GM21515 (cell line): ENCODE measurements at regions not wholly inside any gene's neighbourhood (a gene's known extent, or its start where the extent isn't known, plus 50 kb on each side); places are given as distances from the start of the nearest gene placed in this dataset.
"Not testable (repeated sequence)": the region's sequence is repeated elsewhere in the genome, so short reads cannot be mapped to it uniquely, and the experiment has no call there.

Source experiments
- ATAC-seq: cut with Tn5 transposase; IDR thresholded peaks from one replicate; pipeline ENCODE4 v1.9.1; 2021; ENCODE audit not compliant: unreplicated experiment

DNA sequence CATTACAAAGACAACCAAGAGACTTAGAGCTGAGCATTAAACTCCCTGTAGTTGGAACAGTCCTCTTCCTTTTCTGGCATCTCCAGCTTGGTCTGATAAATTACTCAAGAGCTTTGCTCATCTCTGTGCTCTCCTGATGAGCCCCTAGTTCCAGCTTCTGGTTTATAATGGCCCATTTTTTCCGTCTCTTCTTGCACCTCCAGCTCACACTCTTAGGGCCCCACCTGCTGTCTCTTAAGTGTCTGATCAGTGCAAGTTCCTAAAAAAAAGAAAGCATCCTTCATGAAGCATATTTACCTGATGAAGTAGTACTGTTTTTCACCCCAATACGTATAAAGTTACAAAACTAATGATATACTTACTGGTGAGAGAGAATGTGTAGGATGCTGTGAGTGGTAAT, 822.9 kb downstream of the RNF144A start:
- no peak for ATAC-seq

DNA sequence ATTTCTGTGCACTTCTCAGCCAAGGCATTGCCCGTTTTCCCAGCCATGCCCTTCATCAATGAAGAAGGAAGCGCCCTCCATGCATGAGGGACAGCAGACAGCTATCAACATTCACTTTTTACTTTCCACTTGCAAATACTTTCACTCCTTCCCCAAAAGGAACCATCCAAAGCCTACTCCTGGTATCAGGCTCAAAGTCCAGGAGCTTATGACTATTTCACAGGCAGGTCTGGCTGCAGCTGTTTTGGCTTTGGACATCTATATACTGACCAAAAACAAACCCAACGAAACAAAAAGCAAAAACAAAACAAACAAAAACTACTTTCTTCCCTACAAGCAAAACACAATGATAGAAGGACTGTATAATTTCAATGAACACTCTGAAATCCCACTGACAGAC, 825.1 kb downstream of the RNF144A start:
- no peak for ATAC-seq

DNA sequence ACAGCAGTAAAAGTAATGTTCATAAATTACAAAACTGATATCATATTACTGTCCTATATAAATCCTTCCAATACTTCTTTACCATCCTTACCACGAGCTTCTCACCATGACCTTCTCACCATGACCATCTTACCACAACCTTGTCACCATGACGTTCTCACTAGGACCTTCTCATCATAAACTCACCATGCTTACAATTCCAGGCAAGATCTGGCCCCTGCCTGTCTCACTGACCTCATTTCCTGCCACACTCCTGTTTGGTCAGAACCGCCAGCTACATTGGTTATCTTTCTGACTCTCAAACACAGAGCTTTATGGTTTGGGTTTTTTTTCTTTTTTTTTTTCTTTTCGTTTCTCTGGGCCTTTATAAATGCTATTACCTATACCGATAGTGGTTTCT, 827.6 kb downstream of the RNF144A start:
- ATAC-seq: no peak

DNA sequence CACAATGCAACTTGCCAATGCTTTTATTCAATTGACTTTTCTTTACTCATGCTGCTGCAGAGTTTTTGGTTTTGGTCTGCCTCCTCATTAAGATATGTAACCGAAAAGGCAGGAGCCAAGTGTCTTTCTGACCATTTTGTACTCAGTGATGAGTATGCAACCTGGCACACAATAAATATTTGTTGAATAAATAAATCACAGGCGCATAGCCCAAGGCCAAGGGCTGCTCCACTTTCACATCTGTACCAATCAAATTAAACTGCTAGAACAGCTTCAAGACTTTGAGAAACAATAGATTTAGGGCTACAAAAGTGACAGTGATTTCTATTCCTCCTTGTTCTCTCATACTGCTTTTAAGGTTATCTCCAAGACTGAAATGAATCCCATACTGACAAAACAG, 828.2 kb downstream of the RNF144A start:
- ATAC-seq: no peak

DNA sequence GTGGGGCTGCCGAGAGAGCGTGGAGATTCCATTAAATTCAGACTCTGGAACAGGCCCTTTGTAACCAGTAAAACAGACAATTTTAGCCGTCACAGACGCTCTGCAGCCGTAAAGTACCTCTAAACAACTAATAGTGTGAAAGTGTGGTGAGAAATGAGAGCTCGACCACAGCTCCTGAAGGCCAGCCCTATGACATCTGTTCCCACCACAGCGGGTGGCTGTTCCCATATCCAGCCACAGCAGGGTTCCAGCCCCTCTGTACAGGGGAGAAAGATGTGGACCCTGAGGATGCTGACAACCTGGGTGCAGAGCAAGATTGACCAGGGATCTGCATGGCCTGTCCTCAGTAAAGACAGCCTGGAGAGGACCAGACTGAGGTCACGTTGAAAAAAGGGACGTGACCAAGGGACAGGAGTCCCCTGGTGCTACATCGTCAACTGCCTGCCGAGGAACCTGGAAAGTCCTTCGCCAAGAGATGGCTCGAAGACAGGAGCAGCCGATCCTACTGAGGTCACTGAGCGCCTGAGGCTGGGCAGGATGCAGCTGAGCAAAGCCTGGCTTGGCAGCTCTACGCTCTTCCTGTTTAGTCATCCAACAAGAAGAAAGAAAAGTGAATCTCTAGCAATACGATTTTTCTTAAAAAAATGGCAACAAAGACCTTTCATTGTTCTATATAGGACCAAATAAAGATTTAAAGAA, 831.7 kb downstream of the RNF144A start:
- no peak for ATAC-seq

DNA sequence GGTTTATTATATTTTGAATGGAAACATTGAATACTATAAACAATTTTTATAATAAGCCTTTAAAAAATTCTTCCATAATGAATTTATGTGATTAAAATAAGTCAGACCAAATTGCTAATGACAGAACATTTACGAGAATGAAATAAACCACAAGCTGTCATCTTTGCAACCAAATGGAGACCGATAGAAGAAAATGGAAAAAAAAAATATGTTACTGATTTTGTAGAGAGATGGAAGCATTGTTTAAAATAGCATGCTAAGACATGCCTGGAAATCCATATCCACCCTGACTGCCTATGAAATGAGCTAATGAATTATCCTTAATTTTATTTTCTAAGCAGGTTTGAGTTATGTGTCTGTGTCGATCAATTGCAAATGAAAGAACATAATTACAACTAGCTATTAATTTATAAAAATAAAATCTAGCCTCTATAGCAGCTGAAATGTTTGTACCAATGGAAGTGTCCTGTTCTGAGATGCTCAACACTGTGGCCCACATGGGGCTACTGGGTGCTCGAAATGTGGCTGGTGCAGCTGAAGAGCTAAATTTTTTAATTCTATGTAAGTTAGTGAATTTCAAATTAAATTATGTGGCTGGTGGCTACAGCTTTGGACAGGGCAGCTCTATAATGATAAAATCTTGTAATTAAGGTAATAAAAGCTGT, 832.8 kb downstream of the RNF144A start:
- no peak for ATAC-seq

DNA sequence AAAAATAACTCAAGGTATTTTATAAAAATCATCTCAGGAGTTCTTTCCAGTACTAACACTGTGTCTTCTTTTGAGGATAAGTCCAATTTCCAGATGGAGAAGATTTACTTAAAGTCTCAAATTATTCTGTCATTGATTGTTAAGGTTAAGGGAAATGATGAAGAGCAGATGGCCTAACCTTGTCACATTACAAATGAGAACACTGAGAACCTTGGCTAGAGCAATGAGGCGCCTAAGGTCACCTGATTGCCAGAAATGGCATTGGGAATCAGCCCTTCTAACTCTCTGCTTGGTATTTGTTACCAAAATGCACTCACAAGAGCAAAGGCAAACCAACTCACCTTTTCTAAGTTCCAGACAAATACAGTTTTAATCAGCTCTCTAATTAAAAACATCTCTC, 835.1 kb downstream of the RNF144A start:
- ATAC-seq: no peak

DNA sequence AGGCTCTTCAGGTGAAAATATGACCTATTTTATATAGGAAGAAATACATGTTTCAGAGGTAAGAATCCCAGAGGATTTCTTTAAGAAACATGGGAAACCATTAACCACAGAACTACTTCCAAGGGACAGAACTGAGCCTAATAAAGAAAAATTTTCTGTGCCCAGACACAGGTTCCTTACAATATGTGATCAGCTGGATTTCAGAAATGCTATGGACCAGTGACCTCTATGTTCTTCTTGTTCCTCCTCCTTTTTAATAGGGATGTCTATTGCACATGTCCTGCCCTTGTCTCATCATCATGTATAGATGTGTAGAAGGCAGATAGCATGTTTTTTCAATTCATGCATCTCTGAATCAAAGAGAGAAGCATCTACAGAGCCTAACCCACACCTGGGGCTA, 836.6 kb downstream of the RNF144A start:
- ATAC-seq: no peak

DNA sequence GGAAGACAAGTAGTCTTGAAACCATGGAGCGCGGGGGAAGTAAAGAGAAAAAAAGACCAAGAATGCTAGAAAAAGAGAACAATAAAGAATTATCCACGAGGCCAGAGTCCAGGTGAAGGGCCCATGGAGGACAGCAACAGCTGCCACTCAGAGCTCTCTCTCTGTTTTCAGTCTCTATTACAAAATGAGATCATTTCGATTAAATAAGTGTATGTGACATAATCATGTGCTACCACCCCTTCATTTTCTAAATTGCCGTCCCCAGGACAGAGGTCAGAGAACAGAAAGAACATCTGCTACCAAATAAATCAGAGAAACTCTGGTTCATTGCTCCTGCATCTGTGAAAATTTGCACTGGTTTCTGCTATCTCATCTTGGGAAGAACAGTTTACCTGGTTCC, 838.7 kb downstream of the RNF144A start:
- no peak for ATAC-seq

DNA sequence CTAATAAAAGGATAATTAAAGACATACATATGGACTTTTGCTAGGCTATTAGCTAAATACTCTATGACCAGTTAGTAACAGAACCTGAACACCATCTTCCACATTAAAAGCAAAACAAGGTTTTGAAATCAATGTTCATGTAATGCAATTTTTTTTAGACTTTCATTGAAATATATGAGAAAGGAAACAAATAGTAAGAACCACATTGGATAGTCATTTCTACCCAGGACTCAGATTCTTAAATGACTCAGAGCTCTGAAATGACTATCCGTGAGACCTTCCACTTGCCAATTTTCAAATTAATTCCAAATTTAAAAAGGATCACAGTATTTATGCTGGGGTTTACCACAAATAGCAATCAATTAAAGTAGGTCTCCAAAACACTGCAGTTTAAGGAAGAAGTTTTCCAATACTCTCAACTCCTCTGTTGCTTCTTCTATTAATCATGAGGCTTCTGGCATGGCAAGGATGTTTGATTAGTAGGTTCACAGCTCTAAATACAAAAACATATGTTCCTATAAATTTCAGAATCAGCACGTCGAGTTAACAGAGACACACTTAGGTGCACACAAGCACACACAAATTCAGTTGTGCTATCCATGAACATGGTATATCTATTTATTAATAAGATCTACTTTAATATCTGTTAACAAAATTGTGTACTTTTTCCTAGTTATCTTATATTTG, 841.0 kb downstream of the RNF144A start:
- no peak for ATAC-seq

DNA sequence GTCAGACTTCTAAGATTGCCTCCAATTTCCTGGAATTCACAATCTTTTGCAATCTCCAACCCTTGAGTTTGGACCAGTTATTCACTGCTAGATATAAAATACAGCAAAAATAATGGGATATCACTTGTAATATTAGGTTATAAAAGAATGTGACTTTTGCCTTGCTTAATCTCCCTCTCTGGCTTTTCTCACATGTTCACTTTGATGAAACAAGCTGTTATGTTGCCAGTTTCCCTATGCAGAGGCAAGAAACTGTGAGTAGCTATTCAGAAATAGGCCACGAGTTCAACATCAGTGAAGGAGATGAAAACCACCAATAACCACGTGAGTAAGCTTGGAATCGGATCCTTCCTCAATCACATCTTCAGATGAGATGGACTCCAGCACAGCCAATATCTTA, 842.7 kb downstream of the RNF144A start:
- no peak for ATAC-seq

DNA sequence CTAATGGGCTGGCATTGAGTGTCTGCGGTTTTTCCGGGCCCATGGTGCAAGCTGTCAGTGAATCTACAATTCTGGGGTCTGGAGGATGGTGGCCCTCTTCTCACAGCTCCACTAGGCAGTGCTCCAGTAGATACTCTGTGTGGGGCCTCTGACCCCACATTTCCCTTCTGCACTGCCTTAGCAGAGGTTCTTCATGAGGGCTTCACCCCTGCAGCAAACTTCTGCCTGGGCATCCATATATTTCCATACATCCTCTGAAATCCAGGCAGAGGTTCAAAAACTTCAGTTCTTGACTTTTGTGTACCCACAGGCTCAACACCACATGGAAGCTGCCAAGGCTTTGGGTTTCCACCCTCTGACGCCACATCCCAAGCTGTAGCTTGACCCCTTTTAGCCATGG, 846.2 kb downstream of the RNF144A start:
- not testable (repeated sequence) for ATAC-seq

DNA sequence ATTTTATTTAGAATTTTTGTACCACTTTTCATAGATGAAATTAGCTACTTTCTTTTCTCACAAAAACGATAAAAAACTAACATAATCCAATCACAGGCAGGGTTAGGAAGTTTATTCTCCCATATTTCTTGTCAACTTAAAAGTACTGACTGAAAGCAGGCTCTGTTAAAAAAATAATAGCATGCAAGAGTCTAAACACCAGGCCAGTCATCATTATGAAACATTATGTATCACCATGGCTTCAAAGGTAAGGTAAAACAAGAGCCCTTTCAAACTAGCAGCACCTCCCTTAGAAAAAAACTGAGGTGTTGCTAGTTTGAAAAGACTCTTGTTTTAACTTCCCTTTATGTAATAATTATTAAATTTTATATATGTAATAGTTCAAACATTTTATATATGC, 848.0 kb downstream of the RNF144A start:
- no peak for ATAC-seq

DNA sequence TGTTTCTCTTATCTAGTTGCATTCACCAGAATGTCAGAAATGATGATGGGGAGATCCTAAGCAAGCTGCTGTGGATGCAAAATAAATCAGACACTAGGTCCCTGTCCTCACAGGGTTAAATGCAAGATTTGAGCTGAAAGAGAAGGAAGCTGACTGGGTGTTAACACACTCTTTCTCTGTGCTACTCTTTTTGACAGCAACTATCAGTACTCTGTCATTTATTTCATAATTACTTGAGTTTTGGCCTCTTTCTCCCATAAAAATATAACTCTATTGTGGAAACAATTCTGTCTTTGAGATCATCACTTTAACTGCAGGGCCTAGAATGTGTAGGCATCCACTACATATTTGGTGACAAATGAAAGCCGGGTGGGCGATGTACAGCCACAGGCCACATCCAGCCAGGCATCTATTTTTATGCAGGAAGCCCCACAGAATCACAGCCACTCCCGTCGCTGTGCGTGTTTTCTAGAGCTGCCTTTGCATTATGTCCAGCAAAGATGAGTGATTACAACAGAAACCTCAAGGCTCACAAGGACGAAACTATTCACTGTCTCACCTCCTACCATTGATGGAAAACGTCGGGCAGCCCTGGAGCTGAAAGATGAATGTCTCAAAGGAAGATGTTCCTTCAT, 849.0 kb downstream of the RNF144A start:
- no peak for ATAC-seq

DNA sequence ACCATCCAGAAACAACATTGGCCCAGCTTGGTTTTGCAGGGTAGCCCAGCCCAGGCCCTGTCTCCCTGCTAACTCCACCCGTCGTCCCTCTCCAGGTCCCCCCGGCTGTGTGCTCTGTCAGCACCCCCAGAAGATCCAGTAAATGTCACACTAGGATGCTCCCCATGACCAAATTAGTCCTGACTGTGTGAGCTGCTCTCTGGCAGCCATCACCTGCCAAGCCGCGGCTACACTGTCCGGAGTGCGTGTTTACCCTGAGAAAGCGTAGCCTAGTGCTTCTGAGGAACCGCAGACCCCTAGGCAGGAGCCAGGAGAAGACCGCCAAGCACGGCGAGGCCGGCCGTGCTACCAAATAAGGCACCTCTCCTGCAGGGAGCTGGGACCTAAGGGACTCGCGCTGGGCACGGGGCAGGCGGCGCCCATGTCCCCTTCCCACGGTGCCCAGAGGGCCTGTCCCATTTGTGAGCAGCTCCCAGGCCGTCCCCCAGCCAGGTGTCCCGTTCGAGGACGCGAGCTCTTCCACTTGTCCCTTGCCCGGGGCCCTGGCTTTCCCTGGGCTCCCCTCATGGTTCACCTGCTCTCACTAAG, 849.9 kb downstream of the RNF144A start:
- ATAC-seq: no peak

DNA sequence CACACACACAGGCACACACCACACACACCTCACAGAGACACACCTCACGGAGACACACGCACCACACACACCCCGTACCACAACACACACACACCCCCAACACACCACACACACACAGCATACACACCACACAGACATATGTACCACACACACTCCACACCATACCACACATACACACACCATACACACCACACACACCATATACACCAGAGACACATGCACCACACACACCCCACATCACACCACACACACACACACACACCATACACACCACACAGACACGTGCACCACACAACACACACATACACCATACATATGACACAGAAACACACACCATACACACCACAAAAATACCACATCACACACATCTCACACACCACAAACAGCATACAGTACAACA, 850.7 kb downstream of the RNF144A start:
- no peak for ATAC-seq

DNA sequence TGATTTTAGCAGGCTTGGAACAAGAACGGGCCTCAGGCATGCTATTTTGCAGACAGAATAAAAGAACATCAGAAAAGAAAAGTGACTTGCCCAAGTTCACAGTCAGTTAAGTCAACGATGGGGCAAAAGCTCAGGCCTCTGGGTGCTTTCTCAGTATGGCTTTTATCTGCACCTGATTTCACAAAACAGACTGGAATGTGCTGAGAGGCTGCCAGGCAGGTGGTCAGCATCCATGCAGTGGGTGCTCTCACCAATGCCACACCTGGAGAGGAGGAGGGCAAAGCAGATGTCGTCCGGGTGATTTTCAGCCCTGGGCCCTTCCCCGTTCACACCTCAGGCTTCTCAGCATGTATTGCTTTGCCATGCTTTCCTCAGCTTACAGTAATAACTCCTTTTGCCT, 854.6 kb downstream of the RNF144A start:
- ATAC-seq: no peak

DNA sequence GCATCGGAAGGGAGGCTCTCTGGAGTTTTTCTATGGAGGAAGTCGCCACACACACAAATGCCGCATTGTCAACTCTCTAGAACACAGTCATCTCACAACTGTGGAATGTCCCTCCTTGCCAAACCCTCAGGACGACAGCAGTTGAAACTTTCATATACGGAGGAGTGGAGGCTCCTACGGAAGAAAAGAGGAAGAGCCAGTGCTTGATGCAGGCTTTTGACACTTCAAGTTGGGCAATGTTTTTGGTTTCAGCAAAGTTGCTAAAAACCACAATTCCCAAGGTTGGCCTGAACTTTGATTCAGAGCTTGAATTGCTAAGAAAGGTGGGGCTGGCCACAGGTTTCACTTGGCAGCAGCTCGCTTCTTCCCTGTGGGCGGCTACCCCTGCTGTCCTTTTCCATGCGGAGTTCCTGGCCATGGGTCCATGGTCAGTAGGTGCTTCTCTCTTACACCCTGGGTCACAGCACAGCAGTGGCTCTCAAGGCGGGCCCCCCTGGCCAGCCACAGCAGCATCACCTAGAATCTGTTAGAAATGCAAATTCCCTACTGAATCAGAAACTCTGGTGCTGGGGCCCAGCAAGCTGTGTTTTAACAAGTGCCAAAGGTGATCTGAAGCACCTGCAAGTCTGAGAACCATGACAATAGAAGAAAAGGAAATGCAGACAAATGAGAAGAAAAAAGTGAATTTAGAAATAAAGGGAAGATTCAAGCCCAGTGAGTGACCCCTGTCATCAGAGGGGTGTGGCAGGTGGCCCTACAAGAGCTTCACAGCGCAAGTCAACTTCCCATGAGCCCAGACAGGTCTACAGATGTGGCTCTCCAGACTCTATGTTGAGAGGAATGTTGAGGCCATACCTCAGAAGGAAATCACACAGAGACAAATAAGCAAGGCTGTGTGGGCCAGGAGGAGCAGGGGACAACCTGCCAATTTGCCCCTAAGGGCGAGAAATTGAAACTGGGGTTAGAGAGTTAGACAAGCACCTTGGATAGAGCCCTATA, 856.4 kb downstream of the RNF144A start:
- ATAC-seq: peak; percentile 71

DNA sequence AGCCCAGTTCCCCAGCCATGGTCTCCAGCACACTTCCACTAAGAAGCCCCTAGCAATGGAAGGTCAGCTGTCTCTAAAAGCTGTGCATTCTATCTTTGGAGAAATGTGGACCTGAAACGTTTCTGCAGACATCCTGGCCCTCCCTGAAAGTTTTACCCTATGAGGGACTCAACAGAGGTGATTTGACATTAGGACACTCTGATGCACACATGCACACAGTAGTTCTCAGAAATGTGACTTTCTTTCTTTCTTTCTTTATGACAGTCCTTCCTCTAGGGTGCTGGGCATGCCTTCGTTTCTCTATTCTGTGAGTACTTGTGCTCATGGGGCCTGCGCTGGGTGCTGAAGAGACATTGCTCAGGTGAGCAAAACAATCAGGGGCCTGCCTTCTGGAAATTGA, 857.3 kb downstream of the RNF144A start:
- ATAC-seq: no peak

DNA sequence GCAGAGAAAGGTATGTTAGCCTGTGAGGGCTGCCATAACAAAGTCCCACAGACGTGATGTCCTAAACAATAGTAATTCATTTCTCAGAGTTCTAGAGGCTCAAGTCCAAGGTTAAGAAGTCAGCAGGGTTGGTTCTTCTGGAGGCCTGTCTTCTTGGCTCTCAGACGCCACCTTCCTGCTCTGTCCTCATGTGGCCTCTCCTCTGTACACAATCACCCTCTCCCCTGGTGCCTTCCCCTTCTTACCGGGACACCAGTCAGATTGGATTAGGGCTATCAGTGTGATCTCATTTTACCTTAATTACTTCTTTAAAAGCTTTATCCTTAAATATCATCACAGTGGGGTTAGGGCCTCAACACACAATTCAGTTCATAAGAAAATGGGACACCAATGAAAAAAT, 860.5 kb downstream of the RNF144A start:
- no peak for ATAC-seq
